Parathyroid adenoma (tissue), 2 donors: ENCODE measurements at regions not wholly inside any gene's neighbourhood (a gene's known extent, or its start where the extent isn't known, plus 50 kb on each side); places are given as distances from the start of the nearest gene placed in this dataset.

Experiments used
- H2AFZ ChIP-seq: fragments of 300-600 bp; sonication (generic); one replicate; pipeline ENCODE4 v1.7.0; 2017; ENCODE audit warnings: antibody characterized with exemption, mild to moderate bottlenecking
- H3K27ac ChIP-seq: fragments of 300-600 bp; sonication (generic); one replicate; pipeline ENCODE4 v1.7.0; 2017
- H3K27me3 ChIP-seq: fragments of 300-600 bp; sonication (generic); one replicate; pipeline ENCODE4 v1.7.0; 2017; ENCODE audit warnings: low read length; ENCODE audit not compliant: control insufficient read depth, insufficient read depth
- H3K36me3 ChIP-seq: fragments of 300-600 bp; sonication (generic); one replicate; pipeline ENCODE4 v1.7.0; 2017; ENCODE audit warnings: low read length; ENCODE audit not compliant: control insufficient read depth, insufficient read depth
- H3K4me1 ChIP-seq: fragments of 300-600 bp; sonication (generic); one replicate; pipeline ENCODE4 v1.7.0; 2017; ENCODE audit warnings: control low read depth
- H3K4me2 ChIP-seq: fragments of 300-600 bp; sonication (generic); one replicate; pipeline ENCODE4 v1.7.0; 2017; ENCODE audit warnings: low read length
- H3K4me3 ChIP-seq: fragments of 300-600 bp; sonication (generic); one replicate; pipeline ENCODE4 v1.7.0; 2017; ENCODE audit warnings: low read depth, low read length
- H3K79me2 ChIP-seq: fragments of 300-600 bp; sonication (generic); one replicate; pipeline ENCODE4 v1.7.0; 2017; ENCODE audit warnings: control low read depth
- H3K9ac ChIP-seq: fragments of 300-600 bp; sonication (generic); one replicate; pipeline ENCODE4 v1.7.0; 2017; ENCODE audit warnings: mild to moderate bottlenecking
- H3K9me3 ChIP-seq: fragments of 300-600 bp; sonication (generic); one replicate; pipeline ENCODE4 v1.7.0; 2017; ENCODE audit warnings: low read length; ENCODE audit not compliant: control insufficient read depth
- CTCF ChIP-seq: fragments of 300-600 bp; sonication (generic); IDR thresholded peaks from one replicate; pipeline ENCODE4 v1.7.0; 2017; ENCODE audit warnings: antibody characterized with exemption, mild to moderate bottlenecking
- donor health status: primary hyperparathyroidism.

DNA sequence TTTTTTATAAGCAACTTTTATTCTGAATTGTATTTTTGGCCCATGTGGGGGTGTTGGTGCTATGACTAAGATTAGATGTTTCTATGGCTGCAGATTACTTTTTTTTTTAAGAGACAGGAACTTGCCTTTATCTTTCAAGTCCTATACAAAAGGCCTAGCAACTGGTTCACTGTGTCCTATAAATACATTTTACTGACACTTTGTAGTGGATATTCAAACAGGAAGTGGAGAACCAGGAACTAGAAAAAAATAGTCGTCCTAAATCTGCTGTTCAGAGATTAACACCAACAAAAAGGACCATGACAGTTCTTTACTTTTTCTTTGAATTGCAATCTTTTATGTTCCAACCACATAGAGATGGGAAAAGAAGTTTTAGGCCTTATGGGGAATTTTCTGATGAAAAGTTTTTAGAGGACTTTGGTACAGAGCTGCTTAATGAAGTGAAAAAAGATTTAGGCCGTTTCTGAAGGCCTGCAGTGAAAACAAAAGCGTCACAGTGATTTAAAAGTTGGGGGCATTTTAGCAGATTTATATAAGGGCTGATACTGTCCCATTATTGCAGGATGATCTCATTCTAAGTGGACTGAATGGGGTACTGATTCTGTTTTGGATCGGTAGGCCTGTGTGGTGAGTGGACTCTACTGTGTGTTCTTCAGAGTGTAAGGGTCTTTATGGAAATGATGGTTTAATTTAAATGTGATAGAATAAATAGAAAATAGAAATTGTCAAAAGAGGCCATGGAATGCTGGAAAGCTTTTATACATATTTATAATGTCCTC is 136.4 kb upstream of the DEPDC1 start:
- H3K27ac ChIP-seq: no peak overlapping the region
- no peaks in the 10 kb centered on the region for H3K79me2 ChIP-seq
- no peak overlapping the region for H3K4me3 ChIP-seq
- no peaks in the 10 kb centered on the region for H3K9me3 ChIP-seq
- H3K4me2 ChIP-seq: no peak overlapping the region
- no peak overlapping the region for H3K9ac ChIP-seq
- no peaks in the 10 kb centered on the region for H3K4me1 ChIP-seq
- H3K27me3 ChIP-seq: no peaks in the 10 kb centered on the region
- no peaks in the 10 kb centered on the region for H3K36me3 ChIP-seq
- no peak for TF ChIP-seq CTCF
- H2AFZ ChIP-seq: no peak overlapping the region

GRCh38 chr1:68644504-68644903 is 147.6 kb upstream of the DEPDC1 start:
- Histone ChIP-seq H3K79me2 (no peaks in the 10 kb centered on the region), H3K4me3 (no peak overlapping the region), H3K27ac (no peak overlapping the region), H3K27me3 (no peaks in the 10 kb centered on the region), H3K9me3 (no peaks in the 10 kb centered on the region), H3K9ac (no peak overlapping the region), H2AFZ (no peak overlapping the region), H3K4me2 (no peak overlapping the region), H3K36me3 (no peaks in the 10 kb centered on the region), H3K4me1 (no peaks in the 10 kb centered on the region)
- TF ChIP-seq CTCF: no peak

DNA sequence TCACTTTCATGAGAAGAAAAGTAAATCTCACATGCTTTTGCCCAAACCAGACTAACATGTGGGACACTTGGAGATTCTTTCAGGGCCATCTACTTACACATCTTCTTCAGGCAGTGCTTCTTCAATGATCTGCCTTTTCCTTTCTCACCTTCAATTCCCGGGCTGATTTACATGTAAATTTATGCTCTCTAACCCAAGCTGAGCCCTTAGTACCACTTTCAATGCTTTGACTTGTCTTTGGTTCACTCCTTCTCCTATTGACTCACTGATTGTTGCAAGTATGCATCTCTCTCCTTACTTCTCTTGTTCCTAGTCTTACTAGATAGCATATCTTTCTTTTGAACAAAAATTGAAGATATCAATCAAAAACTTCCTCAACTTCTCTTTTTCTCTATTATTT is 154.2 kb upstream of the DEPDC1 start:
- no peaks in the 10 kb centered on the region for H3K4me1 ChIP-seq
- no peak overlapping the region for H3K9ac ChIP-seq
- no peak overlapping the region for H3K4me2 ChIP-seq
- H3K9me3 ChIP-seq: no peaks in the 10 kb centered on the region
- TF ChIP-seq CTCF: no peak
- H3K4me3 ChIP-seq: no peak overlapping the region
- no peaks in the 10 kb centered on the region for H3K36me3 ChIP-seq
- no peak overlapping the region for H2AFZ ChIP-seq
- no peaks in the 10 kb centered on the region for H3K79me2 ChIP-seq
- H3K27me3 ChIP-seq: no peaks in the 10 kb centered on the region
- no peak overlapping the region for H3K27ac ChIP-seq

DNA sequence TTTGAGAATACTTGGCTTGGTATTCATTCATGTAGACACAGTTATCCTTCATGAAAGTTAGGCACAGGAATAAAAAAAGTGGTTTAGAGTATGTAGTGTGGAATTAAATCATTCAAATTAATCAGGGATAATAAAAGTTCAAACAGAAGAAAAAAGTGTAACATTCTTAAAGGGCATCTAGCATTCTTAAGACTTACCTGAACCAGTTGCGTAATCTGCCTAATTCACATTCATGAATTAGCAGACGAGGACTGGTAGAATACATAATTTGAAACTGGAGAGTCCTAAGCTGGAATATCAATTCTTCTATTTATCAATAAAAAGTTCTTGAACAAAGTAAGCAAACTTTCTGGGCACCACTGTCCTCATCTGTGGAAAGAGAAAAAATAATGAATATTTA is 157.0 kb upstream of the DEPDC1 start:
- no peak overlapping the region for H3K4me3 ChIP-seq
- H3K4me2 ChIP-seq: no peak overlapping the region
- no peaks in the 10 kb centered on the region for H3K79me2 ChIP-seq
- no peaks in the 10 kb centered on the region for H3K36me3 ChIP-seq
- H3K9me3 ChIP-seq: no peaks in the 10 kb centered on the region
- no peak for TF ChIP-seq CTCF
- H2AFZ ChIP-seq: no peak overlapping the region
- H3K9ac ChIP-seq: no peak overlapping the region
- H3K4me1 ChIP-seq: no peaks in the 10 kb centered on the region
- H3K27ac ChIP-seq: no peak overlapping the region
- H3K27me3 ChIP-seq: no peaks in the 10 kb centered on the region

DNA sequence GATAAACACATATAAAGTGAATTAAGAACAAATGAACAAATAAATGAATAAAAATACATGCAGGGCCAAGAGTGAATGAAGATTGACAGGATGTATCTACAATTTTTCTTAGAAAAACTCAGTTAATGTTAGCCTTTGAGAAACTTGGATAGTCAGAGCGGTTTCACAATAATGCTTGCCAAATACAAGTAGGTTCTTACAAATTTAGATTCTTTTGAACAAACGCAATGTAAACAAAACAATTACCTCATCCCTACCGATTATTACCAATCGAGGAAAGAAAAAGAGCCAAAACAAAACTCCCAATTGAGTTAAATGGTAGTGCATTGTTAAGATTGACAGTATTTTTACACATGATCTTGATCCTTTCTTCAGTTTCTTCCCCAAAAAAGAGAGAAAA is 176.9 kb upstream of the DEPDC1 start:
- no peaks in the 10 kb centered on the region for H3K79me2 ChIP-seq
- H2AFZ ChIP-seq: no peak overlapping the region
- H3K4me3 ChIP-seq: no peak overlapping the region
- H3K27ac ChIP-seq: no peak overlapping the region
- TF ChIP-seq CTCF: no peak
- no peaks in the 10 kb centered on the region for H3K27me3 ChIP-seq
- H3K9ac ChIP-seq: no peak overlapping the region
- no peaks in the 10 kb centered on the region for H3K4me1 ChIP-seq
- no peaks in the 10 kb centered on the region for H3K36me3 ChIP-seq
- H3K4me2 ChIP-seq: no peak overlapping the region
- H3K9me3 ChIP-seq: no peaks in the 10 kb centered on the region
